ENCODE measurements at regions not wholly inside any gene's neighbourhood (a gene's known extent, or its start where the extent isn't known, plus 50 kb on each side); places are given as distances from the start of the nearest gene placed in this dataset.

- no peak overlapping the region for H3K4me3 ChIP-seq (ENCODE audit: low read depth, low read length)
- H3K36me3 ChIP-seq (replicated peaks) = no peaks in the 10 kb centered on the region
- TF ChIP-seq CTCF (IDR thresholded peaks at IDR 0.05; ENCODE audit: low read depth, low read length, missing control alignments) = no peak
- in situ Hi-C loops (cut with HindIII; ENCODE audit: low pct_ligation_motif_present, low sequenced_read_pairs) = no loop called here
- H3K27ac ChIP-seq = no peak overlapping the region
- no peak for DNase-seq
- no peaks in the 10 kb centered on the region for H3K27me3 ChIP-seq (replicated peaks)
Measured at GRCh38 chr3:145767909-145768308, 393.1 kb downstream of the PLOD2 start.

GRCh38 chr3:145776782-145777408 lies 384.1 kb downstream of the PLOD2 start:
- peak; percentile 81 for DNase-seq
- in situ Hi-C loops (cut with HindIII; ENCODE audit: low pct_ligation_motif_present, low sequenced_read_pairs) = no loop called here
- H3K4me3 ChIP-seq (ENCODE audit: low read depth, low read length) = no peak overlapping the region
- peak; percentile 78 for TF ChIP-seq CTCF (IDR thresholded peaks at IDR 0.05; ENCODE audit: low read depth, low read length, missing control alignments)
- no peaks in the 10 kb centered on the region for H3K27me3 ChIP-seq (replicated peaks)
- H3K36me3 ChIP-seq (replicated peaks) = no peaks in the 10 kb centered on the region
- no peak overlapping the region for H3K27ac ChIP-seq

GRCh38 chr3:145780301-145780700 lies 380.7 kb downstream of the PLOD2 start:
- TF ChIP-seq CTCF (IDR thresholded peaks at IDR 0.05; ENCODE audit: low read depth, low read length, missing control alignments) = no peak
- DNase-seq = no peak
- Histone ChIP-seq H3K36me3 (replicated peaks) (no peaks in the 10 kb centered on the region), H3K4me3 (ENCODE audit: low read depth, low read length) (no peak overlapping the region), H3K27me3 (replicated peaks) (no peaks in the 10 kb centered on the region), H3K27ac (no peak overlapping the region)
- in situ Hi-C loops (cut with HindIII; ENCODE audit: low pct_ligation_motif_present, low sequenced_read_pairs) = no loop called here

- H3K36me3 ChIP-seq (replicated peaks) = no peaks in the 10 kb centered on the region
- no peaks in the 10 kb centered on the region for H3K27me3 ChIP-seq (replicated peaks)
- no peak for TF ChIP-seq CTCF (IDR thresholded peaks at IDR 0.05; ENCODE audit: low read depth, low read length, missing control alignments)
- H3K27ac ChIP-seq = no peak overlapping the region
- DNase-seq = no peak
- no peak overlapping the region for H3K4me3 ChIP-seq (ENCODE audit: low read depth, low read length)
- in situ Hi-C loops (cut with HindIII; ENCODE audit: low pct_ligation_motif_present, low sequenced_read_pairs) = no loop called here
Measured at GRCh38 chr3:145785668-145786067, 375.3 kb downstream of the PLOD2 start.

- H3K27me3 ChIP-seq (replicated peaks) = no peaks in the 10 kb centered on the region
- H3K27ac ChIP-seq = no peak overlapping the region
- H3K4me3 ChIP-seq (ENCODE audit: low read depth, low read length) = no peak overlapping the region
- no peaks in the 10 kb centered on the region for H3K36me3 ChIP-seq (replicated peaks)
- no peak for DNase-seq
- no peak for TF ChIP-seq CTCF (IDR thresholded peaks at IDR 0.05; ENCODE audit: low read depth, low read length, missing control alignments)
- in situ Hi-C loops (cut with HindIII; ENCODE audit: low pct_ligation_motif_present, low sequenced_read_pairs) = no loop called here
Measured at GRCh38 chr3:145798007-145798406, 363.0 kb downstream of the PLOD2 start.
